Activated naive CD8-positive, alpha-beta T cell treated with anti-CD3 and anti-CD28 coated beads, Interleukin-2, amount 10 ng/mL, durations not matched to agents 7 days and 5 days (primary cell): ENCODE measurements at regions not wholly inside any gene's neighbourhood (a gene's known extent, or its start where the extent isn't known, plus 50 kb on each side); places are given as distances from the start of the nearest gene placed in this dataset.

Experiments used
- ATAC-seq: fragments of 150-1000 bp; cut with Tn5 transposase; one replicate; pipeline ENCODE4 v1.10.0; 2021; ENCODE audit warnings: low read depth, moderate library complexity
- POLR2A ChIA-PET: fragments of 350-600 bp; sonication (Branson Sonifier 250); formaldehyde crosslinking; loops from one replicate; lab custom pipeline; 2021; ENCODE audit warnings: antibody characterized with exemption; lab: Charles Lee
- DNase-seq: peaks from one replicate; pipeline ENCODE4 v3.0.0; 2021
- H3K27ac Mint-ChIP-seq: one replicate; pipeline ENCODE4 v1.8.0; 2022; ENCODE audit warnings: mild to moderate bottlenecking, mixed read lengths
- H3K27me3 Mint-ChIP-seq: one replicate; pipeline ENCODE4 v1.8.0; 2022; ENCODE audit warnings: mild to moderate bottlenecking, moderate library complexity, mixed read lengths
- H3K36me3 Mint-ChIP-seq: one replicate; pipeline ENCODE4 v1.8.0; 2021; ENCODE audit warnings: mild to moderate bottlenecking, mixed read lengths
- H3K4me1 Mint-ChIP-seq: one replicate; pipeline ENCODE4 v1.8.0; 2021; ENCODE audit warnings: mixed read lengths
- H3K4me3 Mint-ChIP-seq: one replicate; pipeline ENCODE4 v1.8.0; 2022; ENCODE audit warnings: mild to moderate bottlenecking, moderate library complexity, mixed read lengths
- H3K9me3 Mint-ChIP-seq: one replicate; pipeline ENCODE4 v1.8.0; 2021; ENCODE audit warnings: mixed read lengths

DNA sequence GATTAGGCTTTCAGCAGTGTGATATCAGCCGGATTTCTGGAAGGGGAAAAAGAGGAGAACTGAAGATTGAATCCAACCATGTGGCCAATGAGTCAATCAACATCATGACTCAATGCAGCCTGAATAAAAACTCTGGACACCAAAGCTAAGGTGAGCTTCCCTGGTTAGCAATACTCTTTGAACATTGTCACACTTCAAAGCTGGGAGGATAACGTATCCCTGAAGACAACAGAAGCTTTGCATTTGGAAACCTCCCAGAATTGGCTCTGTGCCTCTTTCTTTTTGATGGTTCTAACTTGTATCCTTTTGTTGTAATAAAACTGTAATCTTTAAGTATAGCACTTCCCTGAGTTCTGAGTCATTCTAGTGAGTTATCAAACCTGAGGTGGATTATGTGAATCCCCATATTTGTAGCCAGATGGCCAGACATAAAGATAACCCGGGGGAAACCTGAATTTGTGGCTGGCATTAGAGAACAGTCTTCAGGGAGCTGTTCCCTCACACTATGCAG lies 284.4 kb downstream of the IPMK start:
- no peaks in the 10 kb centered on the region for H3K9me3 Mint-ChIP-seq
- POLR2A ChIA-PET = no interaction called here
- ATAC-seq (no peak), DNase-seq (no peak)
- H3K4me1 Mint-ChIP-seq = no peaks in the 10 kb centered on the region
- no peaks in the 10 kb centered on the region for H3K27me3 Mint-ChIP-seq
- H3K36me3 Mint-ChIP-seq = no peaks in the 10 kb centered on the region
- no peak overlapping the region for H3K27ac Mint-ChIP-seq
- no peak overlapping the region for H3K4me3 Mint-ChIP-seq

DNA sequence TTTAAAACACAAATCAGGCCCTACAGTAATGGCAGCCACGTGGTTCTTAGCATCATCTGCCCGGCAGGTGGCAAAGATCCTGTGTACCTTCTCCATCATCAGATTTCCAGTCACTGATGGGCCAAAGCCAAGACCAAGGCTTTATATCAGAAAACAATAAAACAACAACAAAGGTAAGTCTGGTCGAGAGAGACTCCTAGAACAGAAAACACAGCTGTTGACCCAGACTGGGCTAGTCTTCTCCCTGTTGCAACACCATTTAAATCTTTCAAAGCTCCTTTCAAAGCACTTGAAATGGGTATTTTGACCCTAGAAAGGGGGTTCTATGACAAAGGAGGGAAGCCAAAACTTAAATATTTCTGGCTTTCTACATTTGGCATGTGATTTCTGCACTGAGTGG lies 285.6 kb downstream of the IPMK start:
- Mint-ChIP-seq H3K4me3 (no peak overlapping the region), H3K27ac (no peak overlapping the region), H3K27me3 (no peaks in the 10 kb centered on the region), H3K9me3 (peaks cover 2% of the 10 kb centered on the region), H3K36me3 (no peaks in the 10 kb centered on the region), H3K4me1 (no peaks in the 10 kb centered on the region)
- POLR2A ChIA-PET = no interaction called here
- no peak for ATAC-seq
- no peak for DNase-seq

DNA sequence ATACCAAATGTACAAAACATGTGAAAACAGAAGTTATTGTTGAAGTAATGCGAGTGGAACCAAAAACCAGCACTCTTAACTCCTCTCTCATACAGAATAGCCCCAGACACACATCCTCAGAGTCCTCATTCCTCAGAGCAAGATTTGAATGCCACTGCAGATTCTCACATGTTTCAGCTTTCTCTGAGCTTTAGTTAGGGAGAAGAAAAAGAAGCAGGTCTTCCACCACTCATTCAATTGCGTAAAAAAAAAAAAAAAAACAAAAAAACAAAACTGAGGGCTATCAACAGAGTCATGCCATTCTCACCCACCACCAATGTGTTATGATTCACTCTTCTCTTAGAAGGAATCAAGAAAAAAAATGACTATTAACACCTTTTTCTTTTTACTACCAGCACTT lies 287.7 kb downstream of the IPMK start:
- Mint-ChIP-seq H3K4me3 (no peak overlapping the region), H3K36me3 (no peaks in the 10 kb centered on the region), H3K27me3 (no peaks in the 10 kb centered on the region), H3K4me1 (no peaks in the 10 kb centered on the region), H3K27ac (no peak overlapping the region), H3K9me3 (peaks cover 5% of the 10 kb centered on the region)
- no peak for ATAC-seq
- POLR2A ChIA-PET = no interaction called here
- no peak for DNase-seq

DNA sequence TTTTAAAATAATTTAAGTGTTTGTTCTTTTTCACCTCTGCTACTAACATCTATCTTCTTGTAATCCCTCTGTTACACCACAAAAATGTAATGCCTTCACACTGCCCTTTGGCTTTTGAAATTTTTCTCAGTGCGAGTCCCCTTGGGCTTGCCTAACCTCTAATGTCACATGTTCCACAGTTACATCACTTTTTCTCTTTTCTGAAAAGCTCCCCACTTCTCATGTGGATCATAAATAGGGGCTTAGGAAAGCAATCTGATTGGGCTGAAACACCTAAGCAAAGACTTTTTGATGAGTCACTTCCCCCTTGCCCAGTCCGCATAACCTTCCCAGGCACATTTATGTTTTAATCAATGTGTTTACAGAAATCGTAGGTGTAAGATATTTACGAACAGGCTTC lies 288.2 kb downstream of the IPMK start:
- POLR2A ChIA-PET = no interaction called here
- H3K4me1 Mint-ChIP-seq = no peaks in the 10 kb centered on the region
- no peaks in the 10 kb centered on the region for H3K27me3 Mint-ChIP-seq
- peaks cover 5% of the 10 kb centered on the region for H3K9me3 Mint-ChIP-seq
- H3K36me3 Mint-ChIP-seq = no peaks in the 10 kb centered on the region
- ATAC-seq (no peak), DNase-seq (no peak)
- H3K4me3 Mint-ChIP-seq = no peak overlapping the region
- no peak overlapping the region for H3K27ac Mint-ChIP-seq

DNA sequence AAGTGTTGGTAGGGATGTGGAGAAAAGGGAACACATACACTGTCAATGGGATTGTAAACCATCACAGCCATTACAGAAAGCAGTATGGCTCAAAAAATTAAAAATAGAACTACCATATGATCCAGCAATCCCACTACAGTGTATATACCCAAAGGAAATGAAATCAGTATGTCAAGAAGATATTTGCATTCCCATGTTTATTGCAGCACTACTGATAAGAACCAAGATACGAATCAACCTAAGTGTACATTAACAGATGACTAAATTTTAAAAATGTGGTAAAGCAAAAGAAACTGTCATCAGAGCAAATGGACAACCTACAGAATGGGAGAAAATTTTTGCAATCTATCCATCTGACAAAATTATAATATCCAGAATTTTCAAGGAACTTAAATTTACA lies 290.4 kb downstream of the IPMK start:
- Mint-ChIP-seq H3K9me3 (peaks cover 5% of the 10 kb centered on the region), H3K4me1 (no peaks in the 10 kb centered on the region), H3K4me3 (no peak overlapping the region), H3K27me3 (no peaks in the 10 kb centered on the region), H3K27ac (no peak overlapping the region), H3K36me3 (no peaks in the 10 kb centered on the region)
- ATAC-seq (no peak), DNase-seq (no peak)
- POLR2A ChIA-PET = no interaction called here

DNA sequence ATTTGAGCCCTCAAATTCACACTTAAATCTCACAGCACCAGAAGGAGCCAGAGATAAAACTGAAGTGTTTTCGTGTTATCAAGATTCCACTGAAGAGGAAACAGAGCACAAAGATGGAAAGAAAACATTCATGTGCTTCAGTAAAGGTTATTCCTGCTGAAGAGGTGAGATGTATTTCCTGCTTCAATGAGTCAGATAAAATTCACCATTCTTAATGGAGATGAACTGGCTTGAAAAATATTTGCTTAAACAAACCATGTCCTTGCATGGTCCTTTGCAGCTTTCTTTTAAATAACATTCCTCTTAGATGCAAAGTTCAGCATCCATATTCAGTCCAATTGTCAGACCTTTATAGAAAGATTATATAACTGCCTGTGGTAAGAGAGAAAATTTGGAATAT lies 294.2 kb downstream of the IPMK start:
- H3K36me3 Mint-ChIP-seq = no peaks in the 10 kb centered on the region
- DNase-seq (no peak), ATAC-seq (no peak)
- peaks cover 5% of the 10 kb centered on the region for H3K9me3 Mint-ChIP-seq
- POLR2A ChIA-PET = no interaction called here
- peaks cover 2% of the 10 kb centered on the region for H3K27me3 Mint-ChIP-seq
- no peaks in the 10 kb centered on the region for H3K4me1 Mint-ChIP-seq
- no peak overlapping the region for H3K4me3 Mint-ChIP-seq
- H3K27ac Mint-ChIP-seq = no peak overlapping the region

DNA sequence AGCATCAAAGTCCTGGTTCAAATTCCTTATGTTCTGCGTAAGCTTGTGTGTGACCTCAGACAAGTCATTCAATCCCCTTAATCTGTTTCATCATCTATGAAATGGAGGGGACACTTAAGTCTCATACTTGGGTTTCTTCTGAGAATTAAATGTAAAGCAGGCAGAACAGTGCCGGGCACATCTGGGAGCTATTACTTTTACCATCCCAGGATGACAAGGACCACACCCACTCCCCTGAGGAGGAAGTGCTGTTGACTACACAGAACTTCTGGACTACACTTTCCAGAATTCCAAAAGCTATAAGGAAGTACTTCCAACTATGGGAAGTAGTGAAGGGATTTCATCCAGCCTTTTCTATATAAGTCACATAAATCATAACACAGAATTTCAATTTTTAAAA lies 294.9 kb downstream of the IPMK start:
- H3K4me1 Mint-ChIP-seq = no peaks in the 10 kb centered on the region
- DNase-seq (no peak), ATAC-seq (no peak)
- POLR2A ChIA-PET = no interaction called here
- no peak overlapping the region for H3K27ac Mint-ChIP-seq
- peaks cover 3% of the 10 kb centered on the region for H3K9me3 Mint-ChIP-seq
- H3K27me3 Mint-ChIP-seq = peaks cover 2% of the 10 kb centered on the region
- H3K4me3 Mint-ChIP-seq = no peak overlapping the region
- no peaks in the 10 kb centered on the region for H3K36me3 Mint-ChIP-seq

DNA sequence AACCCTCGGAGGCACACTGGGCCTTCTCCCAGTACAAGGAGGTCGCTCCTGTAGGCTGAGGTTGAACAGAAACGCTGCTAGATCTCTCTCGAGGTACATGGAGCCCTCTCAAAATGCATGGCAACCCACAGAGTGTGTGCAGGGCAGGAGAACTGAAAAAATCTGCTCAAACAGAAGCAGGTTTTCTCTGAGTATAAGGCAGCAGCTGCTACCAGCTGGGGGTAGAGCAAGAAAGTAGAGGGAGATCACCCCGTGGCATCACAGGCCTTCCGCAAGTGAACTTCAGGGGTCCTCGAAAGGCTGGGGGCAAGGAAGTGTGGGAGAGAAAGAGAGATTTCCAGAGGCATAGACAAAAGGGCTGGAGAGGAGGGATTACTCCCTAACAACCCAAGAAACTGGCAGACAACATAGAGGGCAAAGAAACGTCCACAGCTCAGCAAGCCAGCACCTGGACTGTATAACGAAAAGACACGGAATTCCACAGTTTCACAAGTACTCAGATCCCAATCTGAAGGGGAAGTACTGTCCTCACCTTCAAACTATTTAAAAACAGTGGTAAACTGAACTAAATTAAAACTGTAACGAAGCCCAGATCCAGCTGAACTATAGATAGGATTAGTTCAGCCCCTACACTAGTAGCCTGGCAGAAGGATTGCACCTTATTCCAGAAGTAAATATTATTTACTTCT lies 299.2 kb downstream of the IPMK start:
- Mint-ChIP-seq H3K27me3 (peaks cover 2% of the 10 kb centered on the region), H3K4me3 (no peak overlapping the region), H3K36me3 (no peaks in the 10 kb centered on the region), H3K4me1 (no peaks in the 10 kb centered on the region), H3K9me3 (no peaks in the 10 kb centered on the region), H3K27ac (no peak overlapping the region)
- POLR2A ChIA-PET = no interaction called here
- ATAC-seq (no peak), DNase-seq (no peak)

DNA sequence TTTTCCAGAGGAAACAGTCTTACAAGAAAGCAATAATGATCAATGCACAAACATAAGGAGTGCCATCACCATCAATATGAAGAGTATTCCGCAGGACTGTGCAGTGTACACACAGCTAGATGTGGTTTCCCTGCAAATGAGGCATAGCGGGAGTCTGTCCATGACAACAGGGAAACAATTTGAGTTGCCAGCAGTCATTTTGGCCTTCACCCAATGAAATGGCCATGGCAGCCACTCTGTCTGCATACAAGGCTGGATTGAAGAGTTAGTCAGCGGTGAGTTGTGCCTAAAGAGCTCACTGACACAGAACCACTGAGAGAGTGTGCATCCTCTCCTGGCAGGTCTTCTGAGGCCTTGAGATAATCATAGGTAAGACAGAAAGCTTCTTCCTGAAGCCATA lies 303.3 kb downstream of the IPMK start:
- no peaks in the 10 kb centered on the region for H3K9me3 Mint-ChIP-seq
- no peaks in the 10 kb centered on the region for H3K27me3 Mint-ChIP-seq
- H3K4me1 Mint-ChIP-seq = no peaks in the 10 kb centered on the region
- ATAC-seq (no peak), DNase-seq (no peak)
- no peak overlapping the region for H3K27ac Mint-ChIP-seq
- no peak overlapping the region for H3K4me3 Mint-ChIP-seq
- H3K36me3 Mint-ChIP-seq = no peaks in the 10 kb centered on the region
- POLR2A ChIA-PET = no interaction called here

DNA sequence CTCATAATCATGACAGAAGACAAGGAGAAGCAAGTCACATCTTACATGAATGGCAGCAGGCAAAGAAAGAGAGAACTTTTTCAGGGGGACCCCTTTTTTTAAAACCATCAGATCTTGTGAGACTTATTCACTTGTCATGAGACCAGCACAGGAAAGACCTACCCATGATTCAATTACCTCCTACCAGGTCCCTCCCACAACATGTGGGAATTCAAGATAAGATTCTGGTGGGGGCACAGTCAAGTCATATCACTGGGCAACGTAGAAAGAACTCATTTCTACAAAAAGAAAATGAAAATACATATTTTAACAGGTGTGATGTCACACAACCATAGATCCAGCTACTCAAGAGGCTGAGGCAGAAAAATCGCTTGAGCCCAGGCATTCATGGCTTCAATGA lies 304.1 kb downstream of the IPMK start:
- H3K4me3 Mint-ChIP-seq = no peak overlapping the region
- DNase-seq (no peak), ATAC-seq (no peak)
- H3K4me1 Mint-ChIP-seq = no peaks in the 10 kb centered on the region
- no peaks in the 10 kb centered on the region for H3K9me3 Mint-ChIP-seq
- H3K27me3 Mint-ChIP-seq = no peaks in the 10 kb centered on the region
- no peaks in the 10 kb centered on the region for H3K36me3 Mint-ChIP-seq
- no peak overlapping the region for H3K27ac Mint-ChIP-seq
- POLR2A ChIA-PET = no interaction called here

DNA sequence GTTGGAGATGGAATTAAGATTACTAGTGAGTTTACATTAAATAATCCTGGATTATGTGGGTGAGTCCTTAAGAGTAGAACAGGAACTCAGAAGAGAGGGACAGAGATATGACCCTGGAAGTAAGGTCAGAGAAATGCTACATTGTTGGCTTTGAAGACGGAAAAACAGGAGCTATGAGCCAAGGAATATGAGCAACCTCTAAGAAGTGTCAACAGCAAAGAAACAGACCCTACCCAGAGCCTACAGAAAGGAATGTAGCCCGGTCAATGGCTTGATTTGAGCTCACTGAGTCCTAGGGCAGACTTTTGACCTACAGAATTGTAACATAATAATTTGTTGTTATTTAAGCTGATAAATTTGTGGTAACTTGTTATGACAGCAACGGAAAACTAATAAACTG lies 304.9 kb downstream of the IPMK start:
- H3K36me3 Mint-ChIP-seq = no peaks in the 10 kb centered on the region
- H3K4me3 Mint-ChIP-seq = no peak overlapping the region
- POLR2A ChIA-PET = no interaction called here
- H3K9me3 Mint-ChIP-seq = no peaks in the 10 kb centered on the region
- no peaks in the 10 kb centered on the region for H3K4me1 Mint-ChIP-seq
- no peaks in the 10 kb centered on the region for H3K27me3 Mint-ChIP-seq
- DNase-seq (no peak), ATAC-seq (no peak)
- no peak overlapping the region for H3K27ac Mint-ChIP-seq

DNA sequence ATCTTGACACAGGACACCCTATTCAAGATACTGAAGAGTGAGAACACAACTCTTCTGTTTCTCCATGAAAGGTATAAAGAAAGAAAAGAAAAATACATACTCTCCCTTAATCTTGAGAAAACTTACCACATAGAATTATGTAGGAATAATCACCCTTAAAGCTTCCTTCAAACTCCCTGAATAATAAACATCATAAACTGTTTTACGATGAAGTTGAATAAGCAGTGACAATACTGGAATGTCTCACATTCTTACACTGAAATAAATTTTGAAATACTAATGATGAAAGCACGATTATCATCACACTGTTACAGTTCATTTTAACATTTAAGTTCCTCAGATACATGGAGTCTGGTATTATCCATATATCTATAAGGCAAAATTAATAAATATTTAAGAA lies 306.2 kb downstream of the IPMK start:
- Mint-ChIP-seq H3K36me3 (no peaks in the 10 kb centered on the region), H3K9me3 (no peaks in the 10 kb centered on the region), H3K4me3 (no peak overlapping the region), H3K27me3 (no peaks in the 10 kb centered on the region), H3K27ac (no peak overlapping the region), H3K4me1 (no peaks in the 10 kb centered on the region)
- DNase-seq (no peak), ATAC-seq (no peak)
- POLR2A ChIA-PET = no interaction called here

DNA sequence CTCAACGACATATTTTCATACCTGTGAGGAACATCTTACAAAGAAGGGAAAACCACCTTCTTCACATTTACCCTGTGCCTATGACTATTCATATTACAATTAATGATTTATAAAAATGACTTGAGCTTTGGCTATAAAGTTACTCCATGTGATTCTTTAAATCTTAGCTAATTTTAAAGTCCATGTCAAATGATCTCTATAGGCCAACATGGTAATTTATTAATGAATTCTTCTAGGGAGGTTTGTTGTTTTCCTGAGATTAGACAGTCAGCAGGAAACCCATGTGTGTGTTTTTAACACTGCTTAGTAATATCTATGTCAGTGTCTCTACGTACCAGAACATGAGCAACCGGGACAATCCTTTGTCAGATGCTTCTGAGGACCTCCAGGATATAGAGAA lies 307.3 kb downstream of the IPMK start:
- H3K9me3 Mint-ChIP-seq = no peaks in the 10 kb centered on the region
- POLR2A ChIA-PET = no interaction called here
- DNase-seq (no peak), ATAC-seq (no peak)
- H3K4me1 Mint-ChIP-seq = no peaks in the 10 kb centered on the region
- H3K4me3 Mint-ChIP-seq = no peak overlapping the region
- H3K27me3 Mint-ChIP-seq = no peaks in the 10 kb centered on the region
- no peaks in the 10 kb centered on the region for H3K36me3 Mint-ChIP-seq
- H3K27ac Mint-ChIP-seq = no peak overlapping the region

DNA sequence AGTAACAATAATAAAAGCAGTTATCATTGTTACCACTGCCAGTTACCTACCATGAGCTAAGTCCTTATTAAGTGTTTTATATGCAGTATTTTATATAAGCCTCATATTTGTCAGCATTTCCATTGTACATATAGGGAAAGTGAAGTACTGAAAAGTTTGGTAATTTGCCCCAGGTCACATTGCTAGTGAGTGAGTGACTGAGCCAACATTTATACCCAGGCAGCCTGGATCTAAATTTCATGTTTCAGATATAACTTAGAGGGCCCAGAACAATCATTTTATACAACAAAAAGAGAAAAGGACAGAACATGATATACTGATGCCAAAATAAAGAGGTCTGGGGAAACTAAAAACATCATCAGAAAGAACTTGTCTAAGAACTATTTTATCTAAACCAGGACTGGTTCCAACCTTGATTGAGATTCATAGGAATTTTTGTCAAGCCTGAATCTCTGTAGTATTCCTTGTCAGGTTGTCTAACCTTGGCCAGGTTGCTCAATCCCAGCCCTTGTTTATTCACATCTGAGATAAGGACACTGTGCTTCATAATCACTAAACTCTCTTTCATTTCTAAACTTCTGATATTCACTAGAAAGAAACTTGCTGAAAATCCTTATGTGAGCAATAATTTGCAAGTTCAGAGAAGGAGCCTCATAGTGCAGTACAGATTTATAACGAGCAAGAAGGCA lies 308.2 kb downstream of the IPMK start:
- Mint-ChIP-seq H3K9me3 (no peaks in the 10 kb centered on the region), H3K27me3 (no peaks in the 10 kb centered on the region), H3K27ac (no peak overlapping the region), H3K4me1 (no peaks in the 10 kb centered on the region), H3K4me3 (no peak overlapping the region), H3K36me3 (no peaks in the 10 kb centered on the region)
- no peak for DNase-seq
- POLR2A ChIA-PET = no interaction called here
- no peak for ATAC-seq
